GM04503 (cell line): ENCODE measurements at regions not wholly inside any gene's neighbourhood (a gene's known extent, or its start where the extent isn't known, plus 50 kb on each side); places are given as distances from the start of the nearest gene placed in this dataset.

Source experiments
- DNase-seq: peaks from one replicate; pipeline ENCODE4 v3.0.0-alpha.2; 2012; ENCODE audit warnings: low read depth

- no peak for DNase-seq
Measured at GRCh38 chr18:24627644-24628315, 167.3 kb downstream of the HRH4 start.

GRCh38 chr18:24628326-24628725 lies 167.9 kb downstream of the HRH4 start:
- no peak for DNase-seq

- DNase-seq, result no peak
Measured at GRCh38 chr18:24629921-24630320, 169.5 kb downstream of the HRH4 start.

GRCh38 chr18:24630346-24630880 lies 170.0 kb downstream of the HRH4 start:
- DNase-seq, result no peak

GRCh38 chr18:24631243-24632025 lies 171.0 kb downstream of the HRH4 start:
- DNase-seq, result no peak

- DNase-seq, result no peak
Measured at GRCh38 chr18:24632158-24632988, 171.9 kb downstream of the HRH4 start.

- peak; percentile 10 for DNase-seq
Measured at GRCh38 chr18:24633121-24633520, 172.7 kb downstream of the HRH4 start.

GRCh38 chr18:24649571-24649970 lies 189.1 kb downstream of the HRH4 start:
- DNase-seq, result no peak

GRCh38 chr18:24651434-24651833 lies 191.0 kb downstream of the HRH4 start:
- no peak for DNase-seq

GRCh38 chr18:24656050-24656449 lies 195.6 kb downstream of the HRH4 start:
- DNase-seq, result no peak

- peak; percentile 21 for DNase-seq
Measured at GRCh38 chr18:24656551-24657443, 196.4 kb downstream of the HRH4 start.

GRCh38 chr18:24657444-24657842 lies 197.0 kb downstream of the HRH4 start:
- DNase-seq, result no peak

- DNase-seq, result no peak
Measured at GRCh38 chr18:24658302-24658701, 197.9 kb downstream of the HRH4 start.

GRCh38 chr18:24659827-24660720 lies 199.6 kb downstream of the HRH4 start:
- no peak for DNase-seq

- no peak for DNase-seq
Measured at GRCh38 chr18:24660956-24661355, 200.5 kb downstream of the HRH4 start.

GRCh38 chr18:24662412-24662821 lies 202.0 kb downstream of the HRH4 start:
- no peak for DNase-seq

- no peak for DNase-seq
Measured at GRCh38 chr18:24663026-24663425, 202.6 kb downstream of the HRH4 start.

- no peak for DNase-seq
Measured at GRCh38 chr18:24669015-24669414, 208.6 kb downstream of the HRH4 start.

GRCh38 chr18:24669502-24669901 lies 209.1 kb downstream of the HRH4 start:
- DNase-seq, result no peak
